ENCODE measurements at regions not wholly inside any gene's neighbourhood (a gene's known extent, or its start where the extent isn't known, plus 50 kb on each side); places are given as distances from the start of the nearest gene placed in this dataset.

- Histone ChIP-seq H3K9me3 (ENCODE audit: control insufficient read depth in 2 of 2, insufficient read depth in 1 of 2, low read depth in 1 of 2, low read length in 1 of 2) (no peaks in the 10 kb centered on the region), H3K27ac (ENCODE audit: low read depth in 2 of 2, low read length in 1 of 2) (no peak overlapping the region), H3K4me1 (ENCODE audit: control insufficient read depth in 2 of 2, insufficient read depth in 2 of 2, low read length in 1 of 2) (no peaks in the 10 kb centered on the region), H3K36me3 (ENCODE audit: control insufficient read depth in 2 of 2, insufficient read depth in 2 of 2, low read length in 1 of 2) (no peaks in the 10 kb centered on the region), H3K4me3 (ENCODE audit: low read depth in 1 of 2, low read length in 2 of 2) (no peak overlapping the region), H3K27me3 (ENCODE audit: control insufficient read depth in 1 of 2, insufficient read depth in 2 of 2, low read length in 2 of 2) (no peaks in the 10 kb centered on the region)
- WGBS, 2 donors = 55 to 58% methylated on average over 3 of the region's 3 CpGs
Observed at GRCh38 chr5:163614787-163615186, 109.4 kb downstream of the MAT2B start.

- no peaks in the 10 kb centered on the region for H3K4me1 ChIP-seq (ENCODE audit: control insufficient read depth in 2 of 2, insufficient read depth in 2 of 2, low read length in 1 of 2)
Observed at GRCh38 chr5:163619273-163619934, 114.0 kb downstream of the MAT2B start.

GRCh38 chr5:163619951-163620350, 114.5 kb downstream of the MAT2B start:
- peaks cover 0 to 3% of the 10 kb centered on the region in 2 donors for H3K27me3 ChIP-seq (ENCODE audit: control insufficient read depth in 1 of 2, insufficient read depth in 2 of 2, low read length in 2 of 2)
- 58 to 61% methylated on average over 5 of the region's 5 CpGs for WGBS, 2 donors

More at GRCh38 chr5:163619273-163619934, 114.0 kb downstream of the MAT2B start:
- Histone ChIP-seq H3K4me3 (ENCODE audit: low read depth in 1 of 2, low read length in 2 of 2) (no peak overlapping the region), H3K27me3 (ENCODE audit: control insufficient read depth in 1 of 2, insufficient read depth in 2 of 2, low read length in 2 of 2) (peaks cover 0 to 3% of the 10 kb centered on the region in 2 donors), H3K36me3 (ENCODE audit: control insufficient read depth in 2 of 2, insufficient read depth in 2 of 2, low read length in 1 of 2) (no peaks in the 10 kb centered on the region), H3K27ac (ENCODE audit: low read depth in 2 of 2, low read length in 1 of 2) (no peak overlapping the region), H3K9me3 (ENCODE audit: control insufficient read depth in 2 of 2, insufficient read depth in 1 of 2, low read depth in 1 of 2, low read length in 1 of 2) (no peaks in the 10 kb centered on the region)
- WGBS, 2 donors = 81% methylated on average over 3 of the region's 3 CpGs

GRCh38 chr5:163622799-163623198, 117.4 kb downstream of the MAT2B start:
- H3K4me1 ChIP-seq (ENCODE audit: control insufficient read depth in 2 of 2, insufficient read depth in 2 of 2, low read length in 1 of 2) = no peaks in the 10 kb centered on the region
- H3K36me3 ChIP-seq (ENCODE audit: control insufficient read depth in 2 of 2, insufficient read depth in 2 of 2, low read length in 1 of 2) = no peaks in the 10 kb centered on the region
- H3K27ac ChIP-seq (ENCODE audit: low read depth in 2 of 2, low read length in 1 of 2) = no peak overlapping the region
- H3K27me3 ChIP-seq (ENCODE audit: control insufficient read depth in 1 of 2, insufficient read depth in 2 of 2, low read length in 2 of 2) = peaks cover 0 to 3% of the 10 kb centered on the region in 2 donors
- H3K9me3 ChIP-seq (ENCODE audit: control insufficient read depth in 2 of 2, insufficient read depth in 1 of 2, low read depth in 1 of 2, low read length in 1 of 2) = no peaks in the 10 kb centered on the region
- H3K4me3 ChIP-seq (ENCODE audit: low read depth in 1 of 2, low read length in 2 of 2) = no peak overlapping the region
- WGBS, 2 donors = 53 to 72% methylated on average over 2 of the region's 2 CpGs

More at GRCh38 chr5:163619951-163620350, 114.5 kb downstream of the MAT2B start:
- Histone ChIP-seq H3K4me1 (ENCODE audit: control insufficient read depth in 2 of 2, insufficient read depth in 2 of 2, low read length in 1 of 2) (no peaks in the 10 kb centered on the region), H3K4me3 (ENCODE audit: low read depth in 1 of 2, low read length in 2 of 2) (no peak overlapping the region), H3K27ac (ENCODE audit: low read depth in 2 of 2, low read length in 1 of 2) (no peak overlapping the region), H3K9me3 (ENCODE audit: control insufficient read depth in 2 of 2, insufficient read depth in 1 of 2, low read depth in 1 of 2, low read length in 1 of 2) (no peaks in the 10 kb centered on the region), H3K36me3 (ENCODE audit: control insufficient read depth in 2 of 2, insufficient read depth in 2 of 2, low read length in 1 of 2) (no peaks in the 10 kb centered on the region)

GRCh38 chr5:163623524-163623923, 118.1 kb downstream of the MAT2B start:
- H3K9me3 ChIP-seq (ENCODE audit: control insufficient read depth in 2 of 2, insufficient read depth in 1 of 2, low read depth in 1 of 2, low read length in 1 of 2) = no peaks in the 10 kb centered on the region

GRCh38 chr5:163623986-163624385, 118.6 kb downstream of the MAT2B start:
- WGBS, 2 donors = 28 to 46% methylated on average over 2 of the region's 2 CpGs
- Histone ChIP-seq H3K4me1 (ENCODE audit: control insufficient read depth in 2 of 2, insufficient read depth in 2 of 2, low read length in 1 of 2) (no peaks in the 10 kb centered on the region), H3K9me3 (ENCODE audit: control insufficient read depth in 2 of 2, insufficient read depth in 1 of 2, low read depth in 1 of 2, low read length in 1 of 2) (no peaks in the 10 kb centered on the region), H3K4me3 (ENCODE audit: low read depth in 1 of 2, low read length in 2 of 2) (no peak overlapping the region), H3K27ac (ENCODE audit: low read depth in 2 of 2, low read length in 1 of 2) (no peak overlapping the region), H3K27me3 (ENCODE audit: control insufficient read depth in 1 of 2, insufficient read depth in 2 of 2, low read length in 2 of 2) (peaks cover 0 to 3% of the 10 kb centered on the region in 2 donors), H3K36me3 (ENCODE audit: control insufficient read depth in 2 of 2, insufficient read depth in 2 of 2, low read length in 1 of 2) (no peaks in the 10 kb centered on the region)

More at GRCh38 chr5:163623524-163623923, 118.1 kb downstream of the MAT2B start:
- H3K4me1 ChIP-seq (ENCODE audit: control insufficient read depth in 2 of 2, insufficient read depth in 2 of 2, low read length in 1 of 2) = no peaks in the 10 kb centered on the region
- H3K4me3 ChIP-seq (ENCODE audit: low read depth in 1 of 2, low read length in 2 of 2) = no peak overlapping the region
- WGBS, 2 donors = 46 to 54% methylated on average over 2 of the region's 2 CpGs
- no peak overlapping the region for H3K27ac ChIP-seq (ENCODE audit: low read depth in 2 of 2, low read length in 1 of 2)
- peaks cover 0 to 3% of the 10 kb centered on the region in 2 donors for H3K27me3 ChIP-seq (ENCODE audit: control insufficient read depth in 1 of 2, insufficient read depth in 2 of 2, low read length in 2 of 2)
- H3K36me3 ChIP-seq (ENCODE audit: control insufficient read depth in 2 of 2, insufficient read depth in 2 of 2, low read length in 1 of 2) = no peaks in the 10 kb centered on the region

GRCh38 chr5:163624431-163624830, 119.0 kb downstream of the MAT2B start:
- Histone ChIP-seq H3K36me3 (ENCODE audit: control insufficient read depth in 2 of 2, insufficient read depth in 2 of 2, low read length in 1 of 2) (no peaks in the 10 kb centered on the region), H3K9me3 (ENCODE audit: control insufficient read depth in 2 of 2, insufficient read depth in 1 of 2, low read depth in 1 of 2, low read length in 1 of 2) (no peaks in the 10 kb centered on the region), H3K27me3 (ENCODE audit: control insufficient read depth in 1 of 2, insufficient read depth in 2 of 2, low read length in 2 of 2) (peaks cover 0 to 3% of the 10 kb centered on the region in 2 donors), H3K4me1 (ENCODE audit: control insufficient read depth in 2 of 2, insufficient read depth in 2 of 2, low read length in 1 of 2) (no peaks in the 10 kb centered on the region), H3K27ac (ENCODE audit: low read depth in 2 of 2, low read length in 1 of 2) (no peak overlapping the region), H3K4me3 (ENCODE audit: low read depth in 1 of 2, low read length in 2 of 2) (no peak overlapping the region)
- 78 to 82% methylated on average over 5 of the region's 5 CpGs for WGBS, 2 donors

- Histone ChIP-seq H3K36me3 (ENCODE audit: control insufficient read depth in 2 of 2, insufficient read depth in 2 of 2, low read length in 1 of 2) (no peaks in the 10 kb centered on the region), H3K9me3 (ENCODE audit: control insufficient read depth in 2 of 2, insufficient read depth in 1 of 2, low read depth in 1 of 2, low read length in 1 of 2) (no peaks in the 10 kb centered on the region), H3K27ac (ENCODE audit: low read depth in 2 of 2, low read length in 1 of 2) (no peak overlapping the region), H3K4me1 (ENCODE audit: control insufficient read depth in 2 of 2, insufficient read depth in 2 of 2, low read length in 1 of 2) (no peaks in the 10 kb centered on the region), H3K4me3 (ENCODE audit: low read depth in 1 of 2, low read length in 2 of 2) (no peak overlapping the region), H3K27me3 (ENCODE audit: control insufficient read depth in 1 of 2, insufficient read depth in 2 of 2, low read length in 2 of 2) (peaks cover 0 to 3% of the 10 kb centered on the region in 2 donors)
- 87 to 90% methylated on average over 5 of the region's 5 CpGs for WGBS, 2 donors
Observed at GRCh38 chr5:163626904-163627434, 121.5 kb downstream of the MAT2B start.

- H3K27ac ChIP-seq (ENCODE audit: low read depth in 2 of 2, low read length in 1 of 2) = no peak overlapping the region
- H3K27me3 ChIP-seq (ENCODE audit: control insufficient read depth in 1 of 2, insufficient read depth in 2 of 2, low read length in 2 of 2) = no peaks in the 10 kb centered on the region
- 39 to 53% methylated on average over 3 of the region's 3 CpGs for WGBS, 2 donors
- no peaks in the 10 kb centered on the region for H3K9me3 ChIP-seq (ENCODE audit: control insufficient read depth in 2 of 2, insufficient read depth in 1 of 2, low read depth in 1 of 2, low read length in 1 of 2)
- H3K4me1 ChIP-seq (ENCODE audit: control insufficient read depth in 2 of 2, insufficient read depth in 2 of 2, low read length in 1 of 2) = no peaks in the 10 kb centered on the region
- H3K36me3 ChIP-seq (ENCODE audit: control insufficient read depth in 2 of 2, insufficient read depth in 2 of 2, low read length in 1 of 2) = no peaks in the 10 kb centered on the region
- H3K4me3 ChIP-seq (ENCODE audit: low read depth in 1 of 2, low read length in 2 of 2) = no peak overlapping the region
Observed at GRCh38 chr5:163631856-163632255, 126.4 kb downstream of the MAT2B start.

GRCh38 chr5:163633926-163634460, 128.6 kb downstream of the MAT2B start:
- WGBS, 2 donors = 75 to 86% methylated on average over 3 of the region's 3 CpGs
- H3K27me3 ChIP-seq (ENCODE audit: control insufficient read depth in 1 of 2, insufficient read depth in 2 of 2, low read length in 2 of 2) = no peaks in the 10 kb centered on the region
- H3K36me3 ChIP-seq (ENCODE audit: control insufficient read depth in 2 of 2, insufficient read depth in 2 of 2, low read length in 1 of 2) = no peaks in the 10 kb centered on the region
- H3K4me3 ChIP-seq (ENCODE audit: low read depth in 1 of 2, low read length in 2 of 2) = no peak overlapping the region
- no peaks in the 10 kb centered on the region for H3K4me1 ChIP-seq (ENCODE audit: control insufficient read depth in 2 of 2, insufficient read depth in 2 of 2, low read length in 1 of 2)
- H3K9me3 ChIP-seq (ENCODE audit: control insufficient read depth in 2 of 2, insufficient read depth in 1 of 2, low read depth in 1 of 2, low read length in 1 of 2) = no peaks in the 10 kb centered on the region
- H3K27ac ChIP-seq (ENCODE audit: low read depth in 2 of 2, low read length in 1 of 2) = no peak overlapping the region
